ENCODE measurements at regions not wholly inside any gene's neighbourhood (a gene's known extent, or its start where the extent isn't known, plus 50 kb on each side); places are given as distances from the start of the nearest gene placed in this dataset.
"Not testable (repeated sequence)": the region's sequence is repeated elsewhere in the genome, so short reads cannot be mapped to it uniquely, and the experiment has no call there.

DNA sequence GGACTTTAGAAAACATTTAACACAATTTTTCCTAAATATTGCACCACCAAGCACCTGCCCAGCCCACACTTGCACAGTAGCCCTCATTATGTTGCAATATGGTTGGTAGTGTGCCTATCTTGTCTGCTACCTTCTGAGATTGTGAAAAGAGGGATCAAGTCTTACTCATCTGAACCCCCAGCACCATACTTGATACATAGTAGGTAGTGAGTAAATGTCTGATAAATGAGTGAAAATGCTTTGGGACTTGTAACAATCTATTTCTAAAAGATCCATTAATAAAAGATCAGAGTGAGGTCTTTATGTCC lies 118.4 kb upstream of the MED14 start:
- Histone ChIP-seq H3K4me1 (no peaks in the 10 kb centered on the region), H3K36me3 (no peaks in the 10 kb centered on the region), H3K9ac (ENCODE audit: low read depth in 2 of 2, low read length in 2 of 2) (no peak overlapping the region), H3K27me3 (no peaks in the 10 kb centered on the region), H3K27ac (no peak overlapping the region), H3K4me3 (no peak overlapping the region), H3K9me3 (no peaks in the 10 kb centered on the region)
- DNase-seq, result no peak
- TF ChIP-seq, protein P1, sequence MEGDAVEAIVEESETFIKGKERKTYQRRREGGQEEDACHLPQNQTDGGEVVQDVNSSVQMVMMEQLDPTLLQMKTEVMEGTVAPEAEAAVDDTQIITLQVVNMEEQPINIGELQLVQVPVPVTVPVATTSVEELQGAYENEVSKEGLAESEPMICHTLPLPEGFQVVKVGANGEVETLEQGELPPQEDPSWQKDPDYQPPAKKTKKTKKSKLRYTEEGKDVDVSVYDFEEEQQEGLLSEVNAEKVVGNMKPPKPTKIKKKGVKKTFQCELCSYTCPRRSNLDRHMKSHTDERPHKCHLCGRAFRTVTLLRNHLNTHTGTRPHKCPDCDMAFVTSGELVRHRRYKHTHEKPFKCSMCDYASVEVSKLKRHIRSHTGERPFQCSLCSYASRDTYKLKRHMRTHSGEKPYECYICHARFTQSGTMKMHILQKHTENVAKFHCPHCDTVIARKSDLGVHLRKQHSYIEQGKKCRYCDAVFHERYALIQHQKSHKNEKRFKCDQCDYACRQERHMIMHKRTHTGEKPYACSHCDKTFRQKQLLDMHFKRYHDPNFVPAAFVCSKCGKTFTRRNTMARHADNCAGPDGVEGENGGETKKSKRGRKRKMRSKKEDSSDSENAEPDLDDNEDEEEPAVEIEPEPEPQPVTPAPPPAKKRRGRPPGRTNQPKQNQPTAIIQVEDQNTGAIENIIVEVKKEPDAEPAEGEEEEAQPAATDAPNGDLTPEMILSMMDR (IDR thresholded peaks at IDR 0.05), result no peak
- intact Hi-C loops (cut with DNase I), result no loop called here

DNA sequence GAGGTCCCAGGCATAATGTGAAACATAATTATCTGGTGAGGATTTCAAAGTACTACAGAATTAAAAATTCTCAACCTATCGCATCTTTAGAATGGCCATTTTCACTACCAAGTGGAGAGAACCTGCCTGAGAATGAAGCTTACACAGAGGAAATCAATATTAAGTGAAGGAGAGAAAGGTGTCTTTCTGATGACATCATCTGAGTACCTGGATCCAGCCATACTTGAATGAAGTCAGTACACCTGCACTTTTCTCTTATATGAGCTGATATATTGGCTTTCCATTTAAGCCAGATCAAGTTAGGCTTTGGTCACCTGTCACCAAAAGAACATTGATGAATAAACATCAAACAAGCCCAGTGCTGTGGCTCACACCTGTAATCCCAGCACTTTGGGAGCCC lies 118.9 kb upstream of the MED14 start:
- DNase-seq, result no peak
- H3K4me3 ChIP-seq, result no peak overlapping the region
- H3K4me1 ChIP-seq, result no peaks in the 10 kb centered on the region
- intact Hi-C loops (cut with DNase I), result no loop called here
- TF ChIP-seq, protein P1 (IDR thresholded peaks at IDR 0.05), result no peak
- no peaks in the 10 kb centered on the region for H3K36me3 ChIP-seq
- no peaks in the 10 kb centered on the region for H3K27me3 ChIP-seq
- no peak overlapping the region for H3K27ac ChIP-seq
- no peak overlapping the region for H3K9ac ChIP-seq (ENCODE audit: low read depth in 2 of 2, low read length in 2 of 2)
- no peaks in the 10 kb centered on the region for H3K9me3 ChIP-seq

DNA sequence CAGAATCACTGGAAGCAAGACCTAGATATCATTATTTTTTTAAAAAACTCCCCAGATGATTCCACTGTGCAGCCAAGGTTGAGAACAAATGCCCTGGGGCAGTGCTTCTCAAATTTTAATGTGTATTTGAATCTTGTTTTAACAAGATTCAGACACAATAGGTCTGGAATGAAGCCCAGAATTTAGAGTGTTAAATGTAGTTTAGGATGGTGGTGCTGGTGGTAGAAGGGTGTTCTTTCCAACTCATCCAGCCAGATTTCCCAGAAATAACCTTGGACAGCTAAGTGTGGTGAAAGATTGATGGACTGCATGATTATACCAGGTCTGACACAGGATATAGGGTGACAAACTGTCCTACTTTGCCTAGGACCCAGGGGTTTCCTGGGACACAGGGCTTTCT lies 120.1 kb upstream of the MED14 start:
- Histone ChIP-seq H3K9ac (ENCODE audit: low read depth in 2 of 2, low read length in 2 of 2) (no peak overlapping the region), H3K9me3 (no peaks in the 10 kb centered on the region), H3K27me3 (no peaks in the 10 kb centered on the region), H3K36me3 (no peaks in the 10 kb centered on the region), H3K4me3 (no peak overlapping the region), H3K27ac (no peak overlapping the region), H3K4me1 (no peaks in the 10 kb centered on the region)
- TF ChIP-seq, protein P1 (IDR thresholded peaks at IDR 0.05), result no peak
- intact Hi-C loops (cut with DNase I), result no loop called here
- no peak for DNase-seq

DNA sequence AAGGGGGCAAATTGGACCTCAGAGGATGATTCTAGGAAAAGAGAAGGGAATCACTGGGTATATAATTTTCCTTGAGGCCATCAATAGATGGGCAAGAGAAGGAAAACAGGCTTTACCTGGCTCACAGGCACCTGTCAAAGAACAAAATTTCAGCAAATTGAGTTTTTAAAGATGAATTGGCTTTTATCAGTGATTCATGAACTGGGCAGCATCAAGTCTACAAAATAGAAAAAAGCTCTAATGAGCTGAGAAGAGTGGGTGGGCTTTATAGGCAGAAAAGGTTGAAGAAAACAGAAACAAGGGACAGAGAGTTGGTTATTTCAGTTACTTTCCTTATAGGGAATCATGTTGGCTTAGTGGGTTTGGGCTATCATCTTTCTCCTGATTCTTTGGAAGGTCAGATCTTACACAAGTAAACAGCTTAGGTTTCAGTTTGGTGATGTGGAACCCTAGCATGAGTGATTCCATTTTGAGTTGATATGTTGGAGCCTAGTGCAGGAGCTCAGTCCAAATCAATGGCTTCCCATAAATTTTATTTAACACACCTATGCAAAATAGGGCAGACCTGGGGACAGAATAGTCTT lies 120.7 kb upstream of the MED14 start:
- Histone ChIP-seq H3K9me3 (no peaks in the 10 kb centered on the region), H3K9ac (ENCODE audit: low read depth in 2 of 2, low read length in 2 of 2) (no peak overlapping the region), H3K4me3 (no peak overlapping the region), H3K4me1 (no peaks in the 10 kb centered on the region), H3K27ac (no peak overlapping the region), H3K36me3 (no peaks in the 10 kb centered on the region), H3K27me3 (no peaks in the 10 kb centered on the region)
- TF ChIP-seq, protein P1 (IDR thresholded peaks at IDR 0.05), result no peak
- no peak for DNase-seq
- intact Hi-C loops (cut with DNase I), result no loop called here

DNA sequence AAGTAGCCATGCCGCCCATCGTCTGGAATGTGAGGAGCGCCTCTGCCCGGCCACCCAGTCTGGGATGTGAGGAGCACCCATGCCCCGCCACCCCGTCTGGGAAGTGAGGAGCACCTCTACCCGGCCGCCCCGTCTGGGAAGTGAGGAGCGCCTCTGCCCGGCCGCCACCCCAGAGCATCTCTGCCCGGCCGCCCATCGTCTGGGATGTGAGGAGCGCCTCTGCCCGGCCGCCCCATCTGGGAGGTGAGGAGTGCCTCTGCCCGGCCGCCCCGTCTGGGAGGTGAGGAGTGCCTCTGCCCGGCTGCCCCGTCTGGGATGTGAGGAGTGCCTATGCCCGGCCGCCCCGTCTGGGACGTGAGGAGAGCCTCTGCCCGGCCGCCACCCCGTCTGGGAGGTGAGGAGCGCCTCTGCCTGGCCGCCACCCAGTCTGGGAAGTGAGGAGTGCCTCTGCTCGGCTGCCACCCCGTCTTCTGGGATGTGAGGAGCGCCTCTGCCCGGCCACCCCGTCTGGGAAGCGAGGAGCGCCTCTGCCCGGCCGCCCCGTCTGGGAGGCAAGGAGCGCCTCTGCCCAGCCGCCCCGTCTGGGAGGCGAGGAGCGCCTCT lies 126.7 kb upstream of the MED14 start:
- H3K9ac ChIP-seq (ENCODE audit: low read depth in 2 of 2, low read length in 2 of 2); H3K4me1 ChIP-seq; H3K36me3 ChIP-seq; intact Hi-C loops (cut with DNase I); H3K27me3 ChIP-seq; H3K4me3 ChIP-seq; DNase-seq; H3K9me3 ChIP-seq; H3K27ac ChIP-seq: not testable (repeated sequence)

DNA sequence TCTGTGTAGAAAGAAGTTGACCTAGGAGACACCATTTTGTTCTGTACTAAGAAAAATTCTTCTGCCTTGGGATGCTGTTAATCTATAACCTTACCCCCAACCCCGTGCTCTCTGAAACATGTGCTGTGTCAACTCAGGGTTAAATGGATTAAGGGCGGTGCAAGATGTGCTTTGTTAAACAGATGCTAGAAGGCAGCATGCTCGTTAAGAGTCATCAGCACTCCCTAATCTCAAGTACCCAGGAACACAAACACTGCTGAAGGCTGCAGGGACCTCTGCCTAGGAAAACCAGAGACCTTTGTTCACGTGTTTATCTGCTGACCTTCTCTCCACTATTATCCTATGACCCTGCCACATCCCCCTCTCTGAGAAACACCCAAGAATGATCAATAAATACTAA lies 127.9 kb upstream of the MED14 start:
- H3K36me3 ChIP-seq; DNase-seq; H3K4me3 ChIP-seq; intact Hi-C loops (cut with DNase I); H3K9ac ChIP-seq (ENCODE audit: low read depth in 2 of 2, low read length in 2 of 2); H3K27me3 ChIP-seq; H3K4me1 ChIP-seq; H3K27ac ChIP-seq; H3K9me3 ChIP-seq: not testable (repeated sequence)

Measured in colonic mucosa (tissue), 4 donors.